SK-N-SH (cell line): ENCODE measurements at regions not wholly inside any gene's neighbourhood (a gene's known extent, or its start where the extent isn't known, plus 50 kb on each side); places are given as distances from the start of the nearest gene placed in this dataset.

Experiments used
- FOXM1 ChIP-seq: IDR thresholded peaks from 2 replicates; pipeline ENCODE4 v1.4.0; 2012; ENCODE audit warnings: low read depth, mild to moderate bottlenecking
- GATA2 ChIP-seq: sonication (generic); formaldehyde crosslinking; IDR thresholded peaks from 2 replicates; pipeline ENCODE4 v1.5.0; 2020; ENCODE audit warnings: mild to moderate bottlenecking, missing genetic modification reagents
- JUND ChIP-seq: IDR thresholded peaks from 2 replicates; pipeline ENCODE4 v1.4.0; 2012
- POLR2AphosphoS5 ChIP-seq: IDR thresholded peaks from 2 replicates; pipeline ENCODE4 v1.6.1; 2012; ENCODE audit warnings: low read depth, low read length
- YY1 ChIP-seq: IDR thresholded peaks from 2 replicates; pipeline ENCODE4 v1.4.0; 2012; ENCODE audit warnings: low read depth, mild to moderate bottlenecking
- TF ChIP-seq, protein P1 (sequence below): fragments of 200-600 bp; sonication (generic); IDR thresholded peaks from 2 replicates; pipeline ENCODE4 v1.6.1; 2017; ENCODE audit warnings: antibody characterized with exemption, mild to moderate bottlenecking, moderate library complexity

GRCh38 chr4:104860238-104861123 lies 286.2 kb upstream of the TET2 start:
- TF ChIP-seq JUND (no peak), POLR2AphosphoS5 (no peak), GATA2 (CRISPR knock-in tag) (no peak), YY1 (no peak), FOXM1 (no peak)
- TF ChIP-seq, protein P1, sequence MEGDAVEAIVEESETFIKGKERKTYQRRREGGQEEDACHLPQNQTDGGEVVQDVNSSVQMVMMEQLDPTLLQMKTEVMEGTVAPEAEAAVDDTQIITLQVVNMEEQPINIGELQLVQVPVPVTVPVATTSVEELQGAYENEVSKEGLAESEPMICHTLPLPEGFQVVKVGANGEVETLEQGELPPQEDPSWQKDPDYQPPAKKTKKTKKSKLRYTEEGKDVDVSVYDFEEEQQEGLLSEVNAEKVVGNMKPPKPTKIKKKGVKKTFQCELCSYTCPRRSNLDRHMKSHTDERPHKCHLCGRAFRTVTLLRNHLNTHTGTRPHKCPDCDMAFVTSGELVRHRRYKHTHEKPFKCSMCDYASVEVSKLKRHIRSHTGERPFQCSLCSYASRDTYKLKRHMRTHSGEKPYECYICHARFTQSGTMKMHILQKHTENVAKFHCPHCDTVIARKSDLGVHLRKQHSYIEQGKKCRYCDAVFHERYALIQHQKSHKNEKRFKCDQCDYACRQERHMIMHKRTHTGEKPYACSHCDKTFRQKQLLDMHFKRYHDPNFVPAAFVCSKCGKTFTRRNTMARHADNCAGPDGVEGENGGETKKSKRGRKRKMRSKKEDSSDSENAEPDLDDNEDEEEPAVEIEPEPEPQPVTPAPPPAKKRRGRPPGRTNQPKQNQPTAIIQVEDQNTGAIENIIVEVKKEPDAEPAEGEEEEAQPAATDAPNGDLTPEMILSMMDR = peak; percentile 95
